HG02981 (cell line): ENCODE measurements at regions not wholly inside any gene's neighbourhood (a gene's known extent, or its start where the extent isn't known, plus 50 kb on each side); places are given as distances from the start of the nearest gene placed in this dataset.

Experiments used
- ATAC-seq: cut with Tn5 transposase; IDR thresholded peaks from one replicate; pipeline ENCODE4 v1.9.1; 2021; ENCODE audit warnings: mild to moderate bottlenecking, moderate library complexity; ENCODE audit not compliant: unreplicated experiment

- no peak for ATAC-seq
Observed at GRCh38 chr2:118254116-118254515, 165.8 kb downstream of the INSIG2 start.

GRCh38 chr2:118251427-118251826, 163.2 kb downstream of the INSIG2 start:
- no peak for ATAC-seq

- no peak for ATAC-seq
Observed at GRCh38 chr2:118250463-118250862, 162.2 kb downstream of the INSIG2 start.

GRCh38 chr2:118250001-118250400, 161.7 kb downstream of the INSIG2 start:
- ATAC-seq = no peak

- ATAC-seq = no peak
Observed at GRCh38 chr2:118249531-118249930, 161.3 kb downstream of the INSIG2 start.

DNA sequence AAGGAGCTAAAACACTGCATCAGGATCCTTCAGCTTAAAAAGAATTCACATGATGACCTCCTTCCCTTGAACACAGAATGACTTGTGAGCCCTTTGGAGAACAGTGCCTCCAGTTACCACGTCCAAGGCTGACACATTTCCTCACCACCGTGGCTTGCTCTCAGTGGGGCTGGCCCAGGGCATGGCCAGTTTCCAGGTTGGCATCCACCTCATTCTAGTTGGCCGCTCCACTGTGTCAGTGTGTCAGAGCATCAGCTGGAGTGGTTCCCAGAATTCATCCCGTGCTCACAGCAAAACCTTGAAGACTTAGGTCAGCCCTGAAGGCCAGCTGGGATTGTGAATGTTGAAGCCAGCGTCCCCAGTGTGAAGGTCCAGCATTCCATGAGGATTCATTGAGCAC, 158.5 kb downstream of the INSIG2 start:
- no peak for ATAC-seq

DNA sequence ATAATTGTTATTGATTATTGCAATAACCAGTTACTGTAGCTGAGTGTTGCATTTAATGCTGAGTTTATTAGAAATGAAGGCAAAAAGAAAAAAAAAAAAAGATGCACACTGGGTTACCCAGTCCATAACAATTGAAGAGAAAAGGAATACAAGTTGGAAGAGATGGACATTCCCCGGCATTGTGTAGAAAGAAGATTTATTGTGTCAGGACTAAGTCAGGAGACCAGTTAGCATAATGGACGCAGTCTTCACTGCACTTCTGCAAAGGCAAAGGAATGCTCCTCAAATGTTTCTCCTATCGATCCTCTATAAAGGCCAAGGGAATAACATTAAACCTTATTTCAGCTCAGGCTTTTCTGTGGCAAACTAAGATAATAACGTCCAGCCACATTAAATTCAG, 157.8 kb downstream of the INSIG2 start:
- no peak for ATAC-seq

- ATAC-seq = no peak
Observed at GRCh38 chr2:118244686-118245085, 156.4 kb downstream of the INSIG2 start.

- ATAC-seq = no peak
Observed at GRCh38 chr2:118243031-118243430, 154.8 kb downstream of the INSIG2 start.

DNA sequence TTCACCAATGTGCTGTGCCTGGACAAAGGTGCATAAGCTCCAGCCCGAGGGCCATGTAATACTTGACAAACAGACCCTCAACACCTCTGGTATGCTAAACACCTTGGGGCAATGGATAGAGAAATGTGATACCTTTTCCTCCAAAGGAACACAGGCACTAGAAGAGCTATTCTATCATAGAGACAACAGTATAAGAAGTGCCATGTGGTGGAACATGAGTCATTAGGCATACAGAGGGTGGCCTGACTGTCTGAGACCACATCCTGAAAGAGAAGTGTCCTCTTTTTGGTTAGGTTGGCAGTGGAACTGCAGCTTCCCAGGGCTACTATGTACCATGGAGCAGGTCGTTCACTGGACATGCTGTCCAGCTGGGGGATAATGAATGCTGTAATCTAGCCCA, 153.9 kb downstream of the INSIG2 start:
- no peak for ATAC-seq

GRCh38 chr2:118241128-118241527, 152.9 kb downstream of the INSIG2 start:
- no peak for ATAC-seq

GRCh38 chr2:118240276-118240675, 152.0 kb downstream of the INSIG2 start:
- no peak for ATAC-seq

DNA sequence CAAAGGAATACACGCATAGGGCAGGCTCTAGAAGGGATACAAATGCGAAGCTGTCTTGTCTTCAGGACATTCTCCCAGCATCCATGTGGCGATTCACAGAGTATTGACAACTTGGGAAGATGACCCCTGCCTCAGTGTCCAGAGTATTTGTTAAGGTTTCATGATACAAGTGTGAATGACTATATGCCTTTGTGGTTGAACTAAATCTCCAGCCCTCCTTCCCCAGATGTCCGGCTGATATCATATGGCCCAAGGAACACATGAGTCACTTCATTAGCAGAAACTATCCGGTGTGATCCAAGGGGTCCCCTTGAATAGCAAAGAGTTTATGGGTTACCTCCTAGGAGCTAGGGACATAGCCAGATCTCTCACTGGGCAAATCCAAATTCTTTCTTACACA, 151.0 kb downstream of the INSIG2 start:
- no peak for ATAC-seq

DNA sequence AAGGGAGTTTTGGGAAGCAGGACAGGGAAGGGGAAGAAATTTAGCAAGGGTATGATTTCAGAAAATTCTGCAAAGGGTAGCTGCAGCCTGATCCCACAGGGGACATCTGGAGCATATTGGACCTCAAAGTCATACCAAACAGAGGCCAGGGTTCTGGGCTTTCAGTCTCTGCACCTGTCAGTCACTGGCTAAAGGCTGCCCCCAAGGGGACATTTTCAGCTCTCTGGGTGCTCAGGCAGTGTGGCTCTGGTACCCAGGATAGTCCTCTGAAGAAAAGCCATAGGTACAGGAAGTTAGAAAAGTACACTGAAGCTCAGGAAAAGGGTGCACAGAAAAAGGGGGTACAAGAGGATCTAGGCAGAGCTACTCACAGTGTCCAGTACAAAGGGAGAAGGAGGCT, 149.2 kb downstream of the INSIG2 start:
- no peak for ATAC-seq

- ATAC-seq = no peak
Observed at GRCh38 chr2:118232796-118233195, 144.5 kb downstream of the INSIG2 start.

DNA sequence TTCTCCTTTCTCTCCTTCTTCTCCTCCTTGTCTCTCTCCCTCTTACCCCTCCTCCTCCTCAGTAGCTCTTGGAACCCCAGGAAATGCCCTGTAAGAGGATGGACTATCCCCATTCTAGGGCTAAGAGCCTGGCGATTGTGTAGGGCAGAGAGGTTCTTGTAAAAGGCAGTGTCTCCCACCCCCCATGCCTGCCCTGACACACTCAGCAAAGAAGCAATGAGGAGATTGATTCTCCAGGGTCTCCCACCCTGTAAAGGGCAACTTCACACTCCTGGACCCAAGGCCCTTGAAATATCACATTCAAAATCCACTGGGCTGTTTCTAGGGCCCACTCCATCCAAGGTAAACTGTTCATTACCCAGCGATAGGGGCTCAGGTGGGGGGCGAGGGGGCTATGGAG, 144.1 kb downstream of the INSIG2 start:
- no peak for ATAC-seq

DNA sequence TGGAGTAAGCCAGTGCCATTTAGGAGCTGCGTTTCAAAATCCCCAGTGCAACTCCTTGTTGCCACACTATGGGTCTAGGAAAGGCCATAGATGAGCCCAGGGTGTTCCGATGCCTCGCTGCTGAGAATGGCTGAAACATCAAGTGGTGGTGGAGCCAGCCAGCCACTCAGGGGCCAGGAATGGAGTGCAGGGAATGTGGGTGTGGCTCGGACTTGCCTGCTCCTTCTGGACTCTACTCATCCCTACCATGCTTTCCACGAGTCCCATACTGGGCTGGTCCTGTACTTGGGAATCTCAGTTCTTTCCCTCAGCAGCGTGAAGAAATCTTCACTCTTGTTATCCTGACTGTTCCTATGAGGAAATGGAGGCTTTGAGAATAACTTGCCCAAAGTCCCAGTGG, 143.5 kb downstream of the INSIG2 start:
- no peak for ATAC-seq

DNA sequence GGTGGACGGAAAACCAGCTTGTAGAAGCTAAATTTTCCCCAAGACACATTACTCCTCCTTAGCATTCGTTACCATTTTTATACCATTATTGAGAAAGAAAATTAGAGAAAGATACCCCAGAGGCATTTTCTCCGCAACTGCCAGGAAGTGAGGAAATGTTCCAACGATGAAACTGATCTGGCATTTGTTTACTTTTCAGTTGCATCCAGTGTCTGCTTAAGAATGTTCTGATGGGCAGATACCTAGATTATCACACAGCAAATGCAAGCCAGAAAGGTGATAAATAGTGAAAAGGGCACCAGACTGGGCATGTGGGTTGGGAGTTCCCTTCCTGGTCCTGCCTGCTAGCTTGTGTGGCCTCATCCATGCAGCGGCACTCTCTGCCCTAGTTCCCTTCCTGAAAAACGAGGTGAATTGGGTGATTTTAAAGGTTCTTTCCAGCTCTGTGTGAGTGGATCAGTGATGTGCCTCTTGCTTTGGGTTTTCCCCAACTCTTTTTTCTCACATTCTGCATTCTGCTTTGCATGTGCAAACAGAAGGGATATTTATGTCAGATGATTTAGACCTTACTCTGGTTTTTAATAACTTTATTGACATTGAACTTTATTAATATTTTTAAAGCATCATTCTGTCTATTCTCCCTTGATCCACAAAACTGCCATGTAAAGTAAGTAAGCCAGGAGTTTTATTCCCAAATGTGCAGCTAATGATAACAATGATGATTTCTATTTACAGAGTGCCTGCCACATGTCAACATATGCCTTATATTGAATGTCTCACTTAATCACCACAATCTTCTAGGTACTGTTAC, 139.6 kb downstream of the INSIG2 start:
- no peak for ATAC-seq

DNA sequence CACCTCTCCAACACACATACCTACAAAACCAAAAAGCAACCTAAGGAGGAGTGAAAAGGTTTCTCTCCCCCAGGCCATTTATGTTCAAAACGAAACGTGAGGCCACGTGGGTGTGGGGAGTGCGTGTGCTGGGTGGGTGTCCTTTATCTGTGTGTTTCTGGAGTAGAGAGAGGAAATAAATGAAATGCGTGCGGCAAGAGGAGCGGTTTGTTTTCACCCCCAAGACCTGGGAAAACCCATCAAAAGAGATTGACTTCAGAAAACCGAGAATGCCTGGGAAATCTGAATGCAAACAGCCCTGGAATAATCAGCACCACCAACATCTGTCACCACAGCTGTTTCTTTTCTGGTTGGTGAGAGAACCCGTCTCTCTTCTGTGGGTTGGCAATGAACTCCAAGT, 137.4 kb downstream of the INSIG2 start:
- ATAC-seq = no peak

GRCh38 chr2:118224895-118225311, 136.6 kb downstream of the INSIG2 start:
- ATAC-seq = no peak

DNA sequence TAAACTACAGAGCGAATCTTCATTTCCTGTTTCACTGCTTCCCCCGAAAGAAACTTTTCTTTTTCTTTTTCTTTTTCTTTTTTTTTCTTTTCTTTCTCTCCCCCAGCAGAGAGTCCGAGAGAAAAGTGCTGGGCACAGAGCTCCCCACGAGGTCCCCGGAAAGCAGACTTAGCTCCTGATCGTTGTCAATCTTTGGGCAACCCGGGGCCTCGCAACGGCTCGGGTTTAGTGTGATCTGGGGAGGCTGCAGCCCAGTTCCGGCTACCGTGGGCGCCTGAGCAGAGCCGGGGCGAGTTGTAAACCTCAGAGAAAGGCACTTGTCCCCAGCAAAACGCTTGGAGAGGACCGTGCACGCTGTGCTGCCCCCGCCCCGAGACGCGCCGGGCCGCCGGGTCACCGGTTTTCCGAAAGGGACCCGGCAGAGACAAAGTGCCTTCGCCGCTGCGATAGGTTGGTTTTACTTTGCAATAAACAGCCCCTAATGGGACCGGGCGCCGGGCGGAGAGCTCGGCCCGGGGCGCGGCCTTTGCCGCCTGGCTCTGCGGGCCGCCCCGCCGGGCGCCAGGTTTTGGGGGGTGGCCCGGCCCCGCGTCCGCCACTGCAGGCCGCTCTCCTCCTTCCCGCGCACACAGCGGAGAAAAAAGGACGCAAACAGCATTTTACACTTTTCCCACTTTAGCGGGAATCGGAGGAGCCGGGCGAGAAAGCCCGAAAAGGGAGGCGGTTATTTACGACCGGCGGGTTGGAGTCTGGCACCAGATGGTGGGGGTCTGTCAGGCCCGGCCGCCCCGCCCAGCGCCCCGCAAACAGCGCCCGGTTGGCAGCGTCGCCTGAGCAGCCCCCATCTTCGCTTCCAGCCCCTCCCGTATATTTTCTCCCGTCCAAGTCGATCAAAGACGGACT, 136.0 kb downstream of the INSIG2 start:
- ATAC-seq = peak; percentile 45

GRCh38 chr2:118223511-118223991, 135.3 kb downstream of the INSIG2 start:
- ATAC-seq = no peak
